Ovary (tissue), 3 donors: ENCODE measurements at regions not wholly inside any gene's neighbourhood (a gene's known extent, or its start where the extent isn't known, plus 50 kb on each side); places are given as distances from the start of the nearest gene placed in this dataset.

Source experiments
- CTCF ChIP-seq, 3 donors: fragments of 450-650 bp in 2 of 3; fragments of 200-600 bp in 1 of 3; IDR thresholded peaks; one replicate each; pipeline versions ENCODE4 v1.5.1 to v1.8.0; 2016 to 2022; ENCODE audit warnings: antibody characterized with exemption in 3 of 3, mild to moderate bottlenecking in 1 of 3
- EP300 ChIP-seq: sonication (generic); formaldehyde crosslinking; IDR thresholded peaks from one replicate; pipeline ENCODE4 v1.6.1; 2017; ENCODE audit warnings: antibody characterized with exemption
- POLR2A ChIP-seq: fragments of 450-650 bp; IDR thresholded peaks from one replicate; pipeline ENCODE4 v1.6.1; 2017; ENCODE audit warnings: antibody characterized with exemption, mild to moderate bottlenecking, moderate library complexity
- donor health status: DM: no; HTN: no; CAD: no.

GRCh38 chr1:215022204-215022603 is 60.3 kb upstream of the KCNK2 start:
- no peak for TF ChIP-seq CTCF (IDR thresholded peaks at IDR 0.05)
- no peak for TF ChIP-seq POLR2A
- no peak for TF ChIP-seq EP300
